ENCODE measurements at regions not wholly inside any gene's neighbourhood (a gene's known extent, or its start where the extent isn't known, plus 50 kb on each side); places are given as distances from the start of the nearest gene placed in this dataset.

DNA sequence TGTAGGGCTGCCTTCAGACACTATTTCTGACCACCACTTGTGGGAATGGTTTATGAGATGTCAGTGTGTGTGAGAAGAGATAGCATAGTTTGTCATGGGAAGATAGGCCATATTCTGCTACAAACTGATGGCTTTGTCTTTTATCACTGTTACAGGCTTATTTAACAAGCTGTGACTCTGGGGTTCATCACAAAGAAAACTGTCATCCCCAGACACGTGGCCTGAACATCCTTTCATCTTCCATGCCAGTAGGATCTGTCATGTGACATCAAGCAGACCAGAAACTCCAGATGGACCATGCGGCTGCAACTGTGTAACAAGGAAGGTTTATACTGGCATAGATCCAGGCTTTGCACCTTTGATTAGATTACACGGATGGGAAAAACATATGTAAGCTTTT lies 128.6 kb upstream of the KCNH7 start:
- H3K27me3 Mint-ChIP-seq: peaks cover 0 to 2% of the 10 kb centered on the region in 2 donors
- no peak overlapping the region for H3K27ac Mint-ChIP-seq
- no peak overlapping the region for H3K4me3 Mint-ChIP-seq
- Histone ChIP-seq H3K4me1 (ENCODE audit: insufficient read depth, low read length) (no peaks in the 10 kb centered on the region), H3K27me3 (ENCODE audit: insufficient read depth, low read length) (no peaks in the 10 kb centered on the region), H3K27ac (ENCODE audit: low read depth, low read length) (no peak overlapping the region), H3K4me3 (ENCODE audit: low read length in 2 of 2) (no peak overlapping the region), H3K9me3 (ENCODE audit: control insufficient read depth in 1 of 2, low read length in 2 of 2) (no peaks in the 10 kb centered on the region), H3K36me3 (ENCODE audit: insufficient read depth, low read length) (no peaks in the 10 kb centered on the region)
- ChIA-PET POLR2A (ENCODE audit: partially characterized antibody) (no interaction called here), CTCF (ENCODE audit: partially characterized antibody) (no interaction called here)
- no peak for DNase-seq
- peaks cover 0 to 9% (median under 1%) of the 10 kb centered on the region in 8 donors for H3K9me3 Mint-ChIP-seq
- H3K36me3 Mint-ChIP-seq: no peaks in the 10 kb centered on the region
- H3K4me1 Mint-ChIP-seq: no peaks in the 10 kb centered on the region
- intact Hi-C loops (cut with micrococcal nuclease): no loop called here

- Mint-ChIP-seq H3K4me3 (no peak overlapping the region), H3K4me1 (no peaks in the 10 kb centered on the region), H3K9me3 (peaks cover 0 to 9% (median under 1%) of the 10 kb centered on the region in 8 donors), H3K36me3 (no peaks in the 10 kb centered on the region), H3K27me3 (no peaks in the 10 kb centered on the region), H3K27ac (no peak overlapping the region)
- Histone ChIP-seq H3K4me3 (ENCODE audit: low read length in 2 of 2) (no peak overlapping the region), H3K36me3 (ENCODE audit: insufficient read depth, low read length) (no peaks in the 10 kb centered on the region), H3K4me1 (ENCODE audit: insufficient read depth, low read length) (no peaks in the 10 kb centered on the region), H3K9me3 (ENCODE audit: control insufficient read depth in 1 of 2, low read length in 2 of 2) (no peaks in the 10 kb centered on the region), H3K27ac (ENCODE audit: low read depth, low read length) (no peak overlapping the region), H3K27me3 (ENCODE audit: insufficient read depth, low read length) (no peaks in the 10 kb centered on the region)
- intact Hi-C loops (cut with micrococcal nuclease): no loop called here
- ChIA-PET POLR2A (ENCODE audit: partially characterized antibody) (no interaction called here), CTCF (ENCODE audit: partially characterized antibody) (no interaction called here)
- DNase-seq: no peak
Observed at GRCh38 chr2:162965191-162965590, 126.6 kb upstream of the KCNH7 start.

GRCh38 chr2:162964513-162964912 lies 125.9 kb upstream of the KCNH7 start:
- H3K27ac Mint-ChIP-seq: no peak overlapping the region
- no peak for DNase-seq
- ChIA-PET POLR2A (ENCODE audit: partially characterized antibody) (no interaction called here), CTCF (ENCODE audit: partially characterized antibody) (no interaction called here)
- Histone ChIP-seq H3K4me1 (ENCODE audit: insufficient read depth, low read length) (no peaks in the 10 kb centered on the region), H3K9me3 (ENCODE audit: control insufficient read depth in 1 of 2, low read length in 2 of 2) (no peaks in the 10 kb centered on the region), H3K4me3 (ENCODE audit: low read length in 2 of 2) (no peak overlapping the region), H3K27me3 (ENCODE audit: insufficient read depth, low read length) (no peaks in the 10 kb centered on the region), H3K27ac (ENCODE audit: low read depth, low read length) (no peak overlapping the region), H3K36me3 (ENCODE audit: insufficient read depth, low read length) (no peaks in the 10 kb centered on the region)
- H3K27me3 Mint-ChIP-seq: no peaks in the 10 kb centered on the region
- no peaks in the 10 kb centered on the region for H3K4me1 Mint-ChIP-seq
- H3K36me3 Mint-ChIP-seq: no peaks in the 10 kb centered on the region
- no peak overlapping the region for H3K4me3 Mint-ChIP-seq
- H3K9me3 Mint-ChIP-seq: peaks cover 0 to 9% (median 4%) of the 10 kb centered on the region in 8 donors
- intact Hi-C loops (cut with micrococcal nuclease): no loop called here

- H3K4me3 Mint-ChIP-seq: no peak overlapping the region
- H3K9me3 Mint-ChIP-seq: peaks cover 3 to 18% (median 7%) of the 10 kb centered on the region in 8 donors
- H3K36me3 Mint-ChIP-seq: no peaks in the 10 kb centered on the region
- H3K27me3 Mint-ChIP-seq: no peaks in the 10 kb centered on the region
- H3K4me1 Mint-ChIP-seq: no peaks in the 10 kb centered on the region
- Histone ChIP-seq H3K9me3 (ENCODE audit: control insufficient read depth in 1 of 2, low read length in 2 of 2) (no peaks in the 10 kb centered on the region), H3K4me3 (ENCODE audit: low read length in 2 of 2) (no peak overlapping the region), H3K27ac (ENCODE audit: low read depth, low read length) (no peak overlapping the region), H3K4me1 (ENCODE audit: insufficient read depth, low read length) (no peaks in the 10 kb centered on the region), H3K27me3 (ENCODE audit: insufficient read depth, low read length) (no peaks in the 10 kb centered on the region), H3K36me3 (ENCODE audit: insufficient read depth, low read length) (no peaks in the 10 kb centered on the region)
- H3K27ac Mint-ChIP-seq: no peak overlapping the region
- POLR2A ChIA-PET (ENCODE audit: partially characterized antibody): no interaction called here
- intact Hi-C loops (cut with micrococcal nuclease): no loop called here
- CTCF ChIA-PET (ENCODE audit: partially characterized antibody): no interaction called here
- DNase-seq: no peak
Observed at GRCh38 chr2:162963156-162963555, 124.6 kb upstream of the KCNH7 start.

GRCh38 chr2:162945785-162946184 lies 107.2 kb upstream of the KCNH7 start:
- no peak overlapping the region for H3K27ac ChIP-seq (ENCODE audit: low read depth, low read length)
- no peaks in the 10 kb centered on the region for H3K27me3 ChIP-seq (ENCODE audit: insufficient read depth, low read length)
- H3K36me3 ChIP-seq (ENCODE audit: insufficient read depth, low read length): no peaks in the 10 kb centered on the region
- Mint-ChIP-seq H3K4me3 (no peak overlapping the region), H3K4me1 (no peaks in the 10 kb centered on the region), H3K27ac (no peak overlapping the region), H3K36me3 (no peaks in the 10 kb centered on the region), H3K27me3 (no peaks in the 10 kb centered on the region), H3K9me3 (peaks cover 5 to 37% (median 13%) of the 10 kb centered on the region in 8 donors)
- H3K4me3 ChIP-seq (ENCODE audit: low read length in 2 of 2): no peak overlapping the region
- no peaks in the 10 kb centered on the region for H3K9me3 ChIP-seq (ENCODE audit: control insufficient read depth in 1 of 2, low read length in 2 of 2)
- intact Hi-C loops (cut with micrococcal nuclease): no loop called here
- no peak for DNase-seq
- CTCF ChIA-PET (ENCODE audit: partially characterized antibody): no interaction called here
- H3K4me1 ChIP-seq (ENCODE audit: insufficient read depth, low read length): no peaks in the 10 kb centered on the region
- POLR2A ChIA-PET (ENCODE audit: partially characterized antibody): no interaction called here

DNA sequence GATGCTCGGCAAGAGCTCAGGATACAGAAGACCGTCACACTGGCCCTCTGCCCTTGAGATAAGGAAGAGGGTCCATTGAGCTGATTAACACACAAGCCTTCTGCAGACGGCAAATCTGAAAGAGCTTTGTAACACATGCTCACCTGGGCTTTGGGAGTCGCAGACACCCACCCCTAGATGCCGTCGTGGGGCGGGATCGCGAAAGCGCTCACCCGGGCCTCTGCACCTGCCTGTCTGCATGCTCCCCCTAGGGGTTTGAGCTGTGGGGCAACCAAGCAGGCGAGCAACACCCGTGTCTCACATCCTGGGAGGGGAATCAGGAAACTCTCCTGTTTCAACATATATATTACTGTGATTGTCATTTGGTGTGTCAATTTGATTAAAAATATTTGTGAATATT lies 99.8 kb upstream of the KCNH7 start:
- Mint-ChIP-seq H3K27ac (peak overlapping the region in 1 of 7 donors; percentile 29), H3K36me3 (no peaks in the 10 kb centered on the region), H3K4me3 (no peak overlapping the region), H3K4me1 (no peaks in the 10 kb centered on the region), H3K27me3 (no peaks in the 10 kb centered on the region), H3K9me3 (peaks cover 0 to 23% (median 8%) of the 10 kb centered on the region in 8 donors)
- Histone ChIP-seq H3K9me3 (ENCODE audit: control insufficient read depth in 1 of 2, low read length in 2 of 2) (no peaks in the 10 kb centered on the region), H3K27me3 (ENCODE audit: insufficient read depth, low read length) (no peaks in the 10 kb centered on the region), H3K4me3 (ENCODE audit: low read length in 2 of 2) (no peak overlapping the region), H3K36me3 (ENCODE audit: insufficient read depth, low read length) (no peaks in the 10 kb centered on the region), H3K4me1 (ENCODE audit: insufficient read depth, low read length) (no peaks in the 10 kb centered on the region), H3K27ac (ENCODE audit: low read depth, low read length) (no peak overlapping the region)
- POLR2A ChIA-PET (ENCODE audit: partially characterized antibody): no interaction called here
- no peak for DNase-seq
- CTCF ChIA-PET (ENCODE audit: partially characterized antibody): no interaction called here
- intact Hi-C loops (cut with micrococcal nuclease): no loop called here

DNA sequence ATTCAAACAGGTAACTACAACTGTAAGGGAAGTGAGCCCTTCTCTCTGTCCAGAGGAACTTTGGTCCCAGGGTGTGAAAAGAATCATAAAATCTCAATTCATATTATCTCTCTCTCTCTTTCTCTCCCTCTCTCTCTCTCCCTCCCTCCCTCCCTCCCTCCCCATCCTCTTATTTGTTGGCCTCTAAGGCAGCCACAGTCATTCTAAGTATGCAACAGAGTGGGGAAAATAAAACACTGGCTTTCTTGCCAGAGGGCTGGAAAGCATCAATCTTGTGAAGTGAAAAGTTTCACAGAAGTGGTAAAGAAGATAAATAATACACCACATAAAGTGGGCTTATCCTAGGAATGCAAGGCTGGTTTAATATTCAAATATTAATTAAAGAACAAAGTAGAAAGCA lies 95.6 kb upstream of the KCNH7 start:
- Mint-ChIP-seq H3K9me3 (peaks cover 0 to 9% (median 2%) of the 10 kb centered on the region in 8 donors), H3K27ac (no peak overlapping the region), H3K4me1 (no peaks in the 10 kb centered on the region), H3K36me3 (no peaks in the 10 kb centered on the region), H3K4me3 (no peak overlapping the region), H3K27me3 (no peaks in the 10 kb centered on the region)
- H3K4me3 ChIP-seq (ENCODE audit: low read length in 2 of 2): no peak overlapping the region
- ChIA-PET CTCF (ENCODE audit: partially characterized antibody) (no interaction called here), POLR2A (ENCODE audit: partially characterized antibody) (no interaction called here)
- H3K36me3 ChIP-seq (ENCODE audit: insufficient read depth, low read length): no peaks in the 10 kb centered on the region
- no peaks in the 10 kb centered on the region for H3K9me3 ChIP-seq (ENCODE audit: control insufficient read depth in 1 of 2, low read length in 2 of 2)
- H3K27me3 ChIP-seq (ENCODE audit: insufficient read depth, low read length): no peaks in the 10 kb centered on the region
- H3K27ac ChIP-seq (ENCODE audit: low read depth, low read length): no peak overlapping the region
- intact Hi-C loops (cut with micrococcal nuclease): no loop called here
- no peaks in the 10 kb centered on the region for H3K4me1 ChIP-seq (ENCODE audit: insufficient read depth, low read length)
- no peak for DNase-seq

DNA sequence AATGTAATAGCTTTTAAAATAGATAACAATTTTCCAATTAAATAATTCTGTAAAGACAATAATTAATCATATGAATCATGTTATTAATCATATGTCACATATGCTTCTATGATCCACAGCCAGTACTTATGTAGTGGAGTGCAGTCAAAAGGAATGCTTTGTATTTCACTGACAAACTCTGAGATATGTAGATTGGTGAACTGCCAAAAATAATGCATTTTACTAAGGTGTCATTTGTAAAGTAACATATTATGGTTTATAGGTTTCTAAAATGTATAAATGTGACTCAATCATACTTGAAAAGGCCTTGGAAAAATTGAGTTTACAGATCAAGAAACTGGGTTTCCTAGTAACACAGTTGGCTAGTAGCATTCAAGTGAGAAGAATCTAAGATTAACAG lies 93.8 kb upstream of the KCNH7 start:
- H3K36me3 ChIP-seq (ENCODE audit: insufficient read depth, low read length): no peaks in the 10 kb centered on the region
- H3K36me3 Mint-ChIP-seq: no peaks in the 10 kb centered on the region
- no peaks in the 10 kb centered on the region for H3K27me3 Mint-ChIP-seq

More for the DNA sequence above, 93.8 kb upstream of the KCNH7 start:
- H3K4me1 ChIP-seq (ENCODE audit: insufficient read depth, low read length): no peaks in the 10 kb centered on the region
- Mint-ChIP-seq H3K27ac (no peak overlapping the region), H3K9me3 (peaks cover 0 to 9% (median 2%) of the 10 kb centered on the region in 8 donors), H3K4me3 (no peak overlapping the region), H3K4me1 (no peaks in the 10 kb centered on the region)
- intact Hi-C loops (cut with micrococcal nuclease): no loop called here
- no peaks in the 10 kb centered on the region for H3K9me3 ChIP-seq (ENCODE audit: control insufficient read depth in 1 of 2, low read length in 2 of 2)
- CTCF ChIA-PET (ENCODE audit: partially characterized antibody): no interaction called here
- no peak for DNase-seq
- POLR2A ChIA-PET (ENCODE audit: partially characterized antibody): no interaction called here
- no peak overlapping the region for H3K27ac ChIP-seq (ENCODE audit: low read depth, low read length)
- H3K4me3 ChIP-seq (ENCODE audit: low read length in 2 of 2): no peak overlapping the region
- no peaks in the 10 kb centered on the region for H3K27me3 ChIP-seq (ENCODE audit: insufficient read depth, low read length)

Measured in CD4-positive, alpha-beta memory T cell (primary cell).